Panc1 (cell line): ENCODE measurements at regions not wholly inside any gene's neighbourhood (a gene's known extent, or its start where the extent isn't known, plus 50 kb on each side); places are given as distances from the start of the nearest gene placed in this dataset.

Experiments
- CTCF ChIP-seq: fragments of 450-650 bp; IDR thresholded peaks from 2 replicates; pipeline ENCODE4 v1.5.1; 2017; ENCODE audit warnings: mild to moderate bottlenecking
- POLR2AphosphoS5 ChIP-seq: IDR thresholded peaks from 2 replicates; pipeline ENCODE4 v1.6.1; 2012; ENCODE audit warnings: mild to moderate bottlenecking, low read depth, low read length, moderate library complexity
- SIN3A ChIP-seq: IDR thresholded peaks from 2 replicates; pipeline ENCODE4 v1.6.1; 2012; ENCODE audit warnings: low read depth, mild to moderate bottlenecking, low read length, moderate library complexity, borderline replicate concordance; ENCODE audit not compliant: insufficient read depth
- TF ChIP-seq, protein P1 (sequence below), 2 experiments: IDR thresholded peaks; 2 replicates each; pipeline ENCODE4 v1.6.1; 2011 to 2012; ENCODE audit warnings: low read depth in 2 of 2, control low read depth in 1 of 2, low read length in 1 of 2, mild to moderate bottlenecking in 1 of 2, moderate library complexity in 1 of 2; ENCODE audit not compliant: insufficient read depth in 1 of 2

DNA sequence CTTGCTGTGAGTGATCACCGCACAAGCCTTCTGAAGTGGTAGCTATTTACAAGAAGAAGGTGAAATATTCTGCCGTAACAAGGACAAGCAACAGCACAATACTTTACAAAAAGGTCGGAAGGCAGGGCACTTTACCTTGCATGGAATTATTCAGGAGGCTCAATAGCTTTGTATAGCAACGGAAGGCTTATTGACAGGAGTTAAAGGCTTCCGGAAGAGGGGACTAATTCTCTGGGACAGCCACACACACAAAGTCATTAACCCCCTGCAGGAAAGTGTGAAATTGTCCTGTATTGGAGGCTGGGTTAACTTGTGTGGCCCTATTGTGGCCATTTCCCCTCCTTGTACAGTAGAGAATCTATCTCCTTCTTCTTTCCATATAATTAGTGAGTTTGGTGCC, 199.3 kb upstream of the SEMA6A start:
- TF ChIP-seq SIN3A (no peak), CTCF (no peak), POLR2AphosphoS5 (no peak)
- TF ChIP-seq, protein P1, sequence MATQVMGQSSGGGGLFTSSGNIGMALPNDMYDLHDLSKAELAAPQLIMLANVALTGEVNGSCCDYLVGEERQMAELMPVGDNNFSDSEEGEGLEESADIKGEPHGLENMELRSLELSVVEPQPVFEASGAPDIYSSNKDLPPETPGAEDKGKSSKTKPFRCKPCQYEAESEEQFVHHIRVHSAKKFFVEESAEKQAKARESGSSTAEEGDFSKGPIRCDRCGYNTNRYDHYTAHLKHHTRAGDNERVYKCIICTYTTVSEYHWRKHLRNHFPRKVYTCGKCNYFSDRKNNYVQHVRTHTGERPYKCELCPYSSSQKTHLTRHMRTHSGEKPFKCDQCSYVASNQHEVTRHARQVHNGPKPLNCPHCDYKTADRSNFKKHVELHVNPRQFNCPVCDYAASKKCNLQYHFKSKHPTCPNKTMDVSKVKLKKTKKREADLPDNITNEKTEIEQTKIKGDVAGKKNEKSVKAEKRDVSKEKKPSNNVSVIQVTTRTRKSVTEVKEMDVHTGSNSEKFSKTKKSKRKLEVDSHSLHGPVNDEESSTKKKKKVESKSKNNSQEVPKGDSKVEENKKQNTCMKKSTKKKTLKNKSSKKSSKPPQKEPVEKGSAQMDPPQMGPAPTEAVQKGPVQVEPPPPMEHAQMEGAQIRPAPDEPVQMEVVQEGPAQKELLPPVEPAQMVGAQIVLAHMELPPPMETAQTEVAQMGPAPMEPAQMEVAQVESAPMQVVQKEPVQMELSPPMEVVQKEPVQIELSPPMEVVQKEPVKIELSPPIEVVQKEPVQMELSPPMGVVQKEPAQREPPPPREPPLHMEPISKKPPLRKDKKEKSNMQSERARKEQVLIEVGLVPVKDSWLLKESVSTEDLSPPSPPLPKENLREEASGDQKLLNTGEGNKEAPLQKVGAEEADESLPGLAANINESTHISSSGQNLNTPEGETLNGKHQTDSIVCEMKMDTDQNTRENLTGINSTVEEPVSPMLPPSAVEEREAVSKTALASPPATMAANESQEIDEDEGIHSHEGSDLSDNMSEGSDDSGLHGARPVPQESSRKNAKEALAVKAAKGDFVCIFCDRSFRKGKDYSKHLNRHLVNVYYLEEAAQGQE (IDR thresholded peaks at IDR 0.05; ENCODE audit: insufficient read depth in 1 of 2, low read depth in 2 of 2, low read length in 1 of 2): no peak
